GM12872 (cell line): ENCODE measurements at regions not wholly inside any gene's neighbourhood (a gene's known extent, or its start where the extent isn't known, plus 50 kb on each side); places are given as distances from the start of the nearest gene placed in this dataset.

Source experiments
- TF ChIP-seq, protein P1 (sequence below): IDR thresholded peaks from 3 replicates; pipeline ENCODE4 v1.5.1; 2011; ENCODE audit warnings: low read depth, mild to moderate bottlenecking, low read length, moderate library complexity; ENCODE audit not compliant: insufficient read depth

DNA sequence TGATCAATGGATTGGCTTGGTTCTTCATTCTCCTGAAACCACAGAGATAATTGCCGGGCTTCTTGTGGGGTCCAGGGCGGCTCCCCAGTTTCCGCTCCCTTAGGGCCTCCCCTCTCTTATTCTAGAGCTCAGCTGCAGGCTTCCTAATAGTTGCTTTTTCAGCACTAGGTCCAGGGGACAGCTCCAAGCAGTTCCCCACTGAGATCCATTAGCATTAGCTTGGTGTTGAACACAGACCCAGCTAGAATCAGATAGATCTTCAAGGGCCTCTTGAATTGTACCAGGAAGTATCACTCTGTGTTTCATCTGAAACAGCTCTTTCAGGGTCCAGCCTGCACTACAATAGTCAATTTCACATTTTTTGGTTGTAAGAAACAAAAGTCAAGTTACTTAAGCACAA, 238.7 kb downstream of the SEC23IP start:
- TF ChIP-seq, protein P1, sequence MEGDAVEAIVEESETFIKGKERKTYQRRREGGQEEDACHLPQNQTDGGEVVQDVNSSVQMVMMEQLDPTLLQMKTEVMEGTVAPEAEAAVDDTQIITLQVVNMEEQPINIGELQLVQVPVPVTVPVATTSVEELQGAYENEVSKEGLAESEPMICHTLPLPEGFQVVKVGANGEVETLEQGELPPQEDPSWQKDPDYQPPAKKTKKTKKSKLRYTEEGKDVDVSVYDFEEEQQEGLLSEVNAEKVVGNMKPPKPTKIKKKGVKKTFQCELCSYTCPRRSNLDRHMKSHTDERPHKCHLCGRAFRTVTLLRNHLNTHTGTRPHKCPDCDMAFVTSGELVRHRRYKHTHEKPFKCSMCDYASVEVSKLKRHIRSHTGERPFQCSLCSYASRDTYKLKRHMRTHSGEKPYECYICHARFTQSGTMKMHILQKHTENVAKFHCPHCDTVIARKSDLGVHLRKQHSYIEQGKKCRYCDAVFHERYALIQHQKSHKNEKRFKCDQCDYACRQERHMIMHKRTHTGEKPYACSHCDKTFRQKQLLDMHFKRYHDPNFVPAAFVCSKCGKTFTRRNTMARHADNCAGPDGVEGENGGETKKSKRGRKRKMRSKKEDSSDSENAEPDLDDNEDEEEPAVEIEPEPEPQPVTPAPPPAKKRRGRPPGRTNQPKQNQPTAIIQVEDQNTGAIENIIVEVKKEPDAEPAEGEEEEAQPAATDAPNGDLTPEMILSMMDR = no peak

DNA sequence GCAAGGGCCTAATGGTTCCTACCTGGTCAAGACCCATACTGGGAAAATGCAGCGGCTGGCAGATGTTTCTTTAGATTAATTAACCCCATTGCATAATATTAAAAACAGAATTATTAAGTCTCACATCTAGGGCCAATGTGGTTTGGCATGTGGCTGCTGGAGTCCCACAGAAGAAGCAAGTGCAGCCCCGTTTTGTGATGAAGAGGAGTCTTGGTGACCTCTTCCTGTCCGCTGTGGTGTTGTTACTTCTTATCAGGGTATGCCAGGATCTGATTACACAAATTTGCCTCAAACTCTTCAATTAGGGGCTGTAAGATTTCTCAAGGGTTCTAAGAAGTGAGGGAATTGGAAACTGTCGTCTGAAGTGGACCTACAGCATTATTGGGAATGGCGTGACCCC, 240.3 kb downstream of the SEC23IP start:
- TF ChIP-seq, protein P1 = no peak

DNA sequence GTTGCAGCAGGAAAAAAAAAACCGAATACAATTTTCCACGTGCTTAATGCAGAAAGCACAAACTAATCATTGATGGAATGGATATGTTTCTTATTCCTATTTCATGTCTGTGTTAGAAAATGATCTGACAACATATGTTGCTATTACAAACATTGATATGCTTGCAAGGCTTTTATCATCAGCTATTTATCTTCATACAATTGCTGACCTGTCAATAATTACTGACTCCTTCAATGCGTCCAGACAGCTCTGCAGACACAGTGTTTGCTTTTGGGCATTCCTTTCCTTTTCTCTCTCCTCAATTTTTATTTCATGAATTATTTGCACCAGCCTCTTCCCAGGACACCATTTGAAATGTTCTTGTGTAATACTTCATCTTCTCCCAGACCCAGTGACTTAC, 246.2 kb downstream of the SEC23IP start:
- TF ChIP-seq, protein P1 = no peak

DNA sequence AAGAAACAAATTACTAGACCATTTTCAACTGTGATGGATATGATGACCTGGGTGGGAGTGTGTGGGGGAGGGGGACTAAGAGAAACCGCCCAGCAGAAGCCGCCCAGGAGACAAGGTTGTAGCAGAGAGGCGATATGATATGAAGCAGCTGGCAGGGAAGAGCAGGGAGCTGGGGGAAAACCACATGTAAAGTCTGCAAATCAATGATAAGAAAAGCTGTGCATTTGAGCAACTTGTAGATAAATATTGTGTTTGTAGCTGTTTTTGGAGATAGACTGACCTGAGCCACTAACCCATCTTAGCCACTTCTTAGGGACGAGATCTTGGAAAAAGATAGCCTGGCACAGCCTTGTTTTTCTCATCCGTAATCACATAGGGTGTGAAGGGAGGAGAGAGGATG, 252.6 kb downstream of the SEC23IP start:
- TF ChIP-seq, protein P1 = no peak

DNA sequence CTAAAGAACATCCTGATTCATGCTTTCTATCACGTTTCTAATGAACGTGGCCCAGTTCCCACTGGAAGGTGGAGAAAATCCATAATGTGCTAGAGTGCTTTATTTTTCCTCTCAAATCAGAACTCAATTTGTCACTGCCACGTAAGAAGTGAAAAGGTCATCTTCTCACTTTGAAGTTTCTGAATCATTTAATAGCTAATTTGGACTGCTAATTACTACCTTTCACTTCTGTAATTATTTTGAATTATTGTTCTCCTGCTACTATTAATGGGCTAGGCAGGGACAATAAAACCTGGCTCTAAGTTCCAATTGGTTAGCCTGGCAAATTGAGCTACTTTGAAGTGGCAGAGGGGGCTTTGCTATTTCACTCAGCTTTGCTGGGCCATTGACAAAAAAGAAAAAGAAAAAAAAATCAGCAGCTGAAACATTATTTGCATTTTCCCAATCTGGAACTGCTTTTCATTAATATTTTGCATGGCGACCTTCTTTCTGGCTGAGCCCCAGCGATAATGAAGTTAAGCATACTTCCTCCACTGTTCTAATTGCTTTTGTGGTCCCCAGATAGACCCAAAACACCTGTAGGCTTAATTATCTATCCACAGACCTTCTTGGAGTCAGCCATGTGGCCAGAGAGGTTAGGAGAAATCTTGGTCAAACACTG, 264.2 kb downstream of the SEC23IP start:
- TF ChIP-seq, protein P1 = no peak

DNA sequence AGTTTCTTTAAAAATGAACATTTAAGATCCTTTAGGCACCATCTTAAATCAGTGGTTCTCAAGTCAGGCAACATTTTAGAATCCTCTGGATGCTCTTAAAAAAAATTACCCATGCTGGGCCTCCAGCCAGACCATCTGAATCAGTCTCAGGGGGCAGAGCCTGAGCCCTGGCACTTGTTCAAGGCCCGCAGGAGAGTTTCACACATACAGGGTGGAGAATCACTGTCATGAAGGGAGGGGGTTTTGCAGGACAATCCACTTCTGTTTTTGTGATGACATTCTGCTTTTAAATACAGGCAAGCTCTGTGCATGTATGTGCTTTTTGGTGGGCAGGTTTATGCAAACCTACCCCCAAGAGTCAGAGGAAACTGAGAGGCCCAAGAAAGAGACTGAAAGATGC, 268.6 kb downstream of the SEC23IP start:
- TF ChIP-seq, protein P1 = no peak

DNA sequence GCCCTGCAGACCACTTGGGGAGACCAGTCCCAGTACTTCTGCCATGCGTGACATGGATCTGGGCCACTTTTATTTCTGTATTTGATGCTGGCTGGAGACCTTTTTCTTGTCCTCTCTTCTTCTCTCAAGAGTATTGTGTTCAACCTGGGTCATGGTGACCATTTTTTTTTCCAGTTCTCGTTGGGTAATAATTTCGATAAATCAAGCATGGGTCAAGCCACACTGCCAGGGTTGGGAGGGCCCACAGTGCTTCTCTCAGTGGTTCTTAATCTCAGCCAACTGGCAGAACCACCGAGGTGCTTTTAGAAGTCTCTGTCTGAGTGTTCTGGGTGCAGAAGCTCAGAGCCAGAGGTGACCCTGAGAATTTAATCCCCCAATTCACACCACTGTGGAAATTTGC, 269.9 kb downstream of the SEC23IP start:
- TF ChIP-seq, protein P1 = no peak
